Mesenchymal stem cell (in vitro differentiated cells and primary cell): ENCODE measurements at regions not wholly inside any gene's neighbourhood (a gene's known extent, or its start where the extent isn't known, plus 50 kb on each side); places are given as distances from the start of the nearest gene placed in this dataset.
"Not testable (repeated sequence)": the region's sequence is repeated elsewhere in the genome, so short reads cannot be mapped to it uniquely, and the experiment has no call there.

Experiments used
- DNase-seq: peaks from one replicate; pipeline ENCODE4 v3.0.0-alpha.2; 2013
- H2AFZ ChIP-seq: one replicate; pipeline ENCODE4 v1.6.1; 2013; ENCODE audit warnings: low read depth, mild to moderate bottlenecking, control low read depth, inconsistent platforms, low read length, moderate library complexity
- H2AK5ac ChIP-seq: 2 replicates; pipeline ENCODE4 v1.6.1; 2013; ENCODE audit warnings: low read length, moderate library complexity, mild to moderate bottlenecking, inconsistent platforms; ENCODE audit not compliant: severe bottlenecking
- H2BK120ac ChIP-seq: one replicate; pipeline ENCODE4 v1.6.1; 2013; ENCODE audit warnings: low read depth, mild to moderate bottlenecking, inconsistent platforms, low read length, moderate library complexity
- H2BK12ac ChIP-seq, 2 experiments: one replicate each; pipeline ENCODE4 v1.6.1; 2013; ENCODE audit warnings: inconsistent platforms in 2 of 2, low read length in 2 of 2, mild to moderate bottlenecking in 2 of 2, moderate library complexity in 2 of 2, control low read depth in 1 of 2
- H2BK15ac ChIP-seq: one replicate; pipeline ENCODE4 v1.6.1; 2013; ENCODE audit warnings: mild to moderate bottlenecking, low read depth, inconsistent platforms; ENCODE audit not compliant: poor library complexity, severe bottlenecking
- H2BK5ac ChIP-seq: 2 replicates; pipeline ENCODE4 v1.6.1; 2013; ENCODE audit warnings: low read depth, mild to moderate bottlenecking, low read length, control low read depth, inconsistent platforms; ENCODE audit not compliant: poor library complexity, severe bottlenecking
- H3K14ac ChIP-seq, 2 experiments: one replicate each; pipeline ENCODE4 v1.6.1; 2013; ENCODE audit warnings: inconsistent platforms in 2 of 2, low read length in 2 of 2, control low read depth in 1 of 2, mild to moderate bottlenecking in 1 of 2, moderate library complexity in 1 of 2
- H3K18ac ChIP-seq, 2 experiments: one replicate each; pipeline ENCODE4 v1.6.1; 2013; ENCODE audit warnings: inconsistent platforms in 2 of 2, low read length in 2 of 2, control low read depth in 1 of 2, low read depth in 1 of 2, mild to moderate bottlenecking in 1 of 2
- H3K23ac ChIP-seq, 2 experiments: one replicate each; pipeline ENCODE4 v1.6.1; 2013; ENCODE audit warnings: inconsistent platforms in 2 of 2, low read length in 2 of 2, mild to moderate bottlenecking in 2 of 2, moderate library complexity in 2 of 2, control low read depth in 1 of 2
- H3K27ac ChIP-seq: 2 replicates; pipeline ENCODE4 v1.5.1; 2013; ENCODE audit warnings: mild to moderate bottlenecking, moderate library complexity, low read length, control low read depth, inconsistent platforms; ENCODE audit not compliant: poor library complexity, severe bottlenecking
- H3K27me3 ChIP-seq, 2 experiments: 2 replicates each; pipeline versions ENCODE4 v1.6.1 to v1.7.0; 2013; ENCODE audit warnings: low read length in 2 of 2, mild to moderate bottlenecking in 2 of 2, moderate library complexity in 2 of 2, control low read depth in 1 of 2, inconsistent platforms in 1 of 2; ENCODE audit not compliant: control insufficient read depth in 1 of 2, insufficient read depth in 1 of 2
- H3K36me3 ChIP-seq, 2 experiments: 2 replicates each; pipeline versions ENCODE4 v1.6.1 to v1.7.0; 2013; ENCODE audit warnings: low read length in 2 of 2, control low read depth in 1 of 2, inconsistent platforms in 1 of 2, low read depth in 1 of 2, mild to moderate bottlenecking in 1 of 2; ENCODE audit not compliant: insufficient read depth in 2 of 2, control insufficient read depth in 1 of 2
- H3K4ac ChIP-seq, 2 experiments: one replicate each; pipeline ENCODE4 v1.6.1; 2013; ENCODE audit warnings: inconsistent platforms in 2 of 2, low read length in 2 of 2, mild to moderate bottlenecking in 2 of 2, moderate library complexity in 2 of 2, control low read depth in 1 of 2, low read depth in 1 of 2
- H3K4me1 ChIP-seq: 2 replicates; pipeline ENCODE4 v1.6.1; 2013; ENCODE audit warnings: low read depth, low read length, control low read depth; ENCODE audit not compliant: control insufficient read depth, insufficient read depth
- H3K4me2 ChIP-seq: 2 replicates; pipeline ENCODE4 v1.6.1; 2013; ENCODE audit warnings: low read length, mild to moderate bottlenecking, inconsistent platforms; ENCODE audit not compliant: poor library complexity, severe bottlenecking
- H3K4me3 ChIP-seq, 2 experiments: 2 replicates each; pipeline versions ENCODE4 v1.5.1 to v1.7.0; 2013; ENCODE audit warnings: low read length in 2 of 2, mild to moderate bottlenecking in 2 of 2, control low read depth in 1 of 2, low read depth in 1 of 2; ENCODE audit not compliant: insufficient read depth in 1 of 2
- H3K79me1 ChIP-seq: replicated peaks from 2 replicates; pipeline ENCODE4 v1.6.1; 2013; ENCODE audit warnings: mild to moderate bottlenecking, control low read depth, low read length, inconsistent platforms; ENCODE audit not compliant: poor library complexity, severe bottlenecking
- H3K9ac ChIP-seq: 2 replicates; pipeline ENCODE4 v1.7.0; 2013; ENCODE audit warnings: mild to moderate bottlenecking, low read length, moderate library complexity
- H3K9me3 ChIP-seq: 2 replicates; pipeline ENCODE4 v1.7.0; 2013; ENCODE audit warnings: mild to moderate bottlenecking, low read length; ENCODE audit not compliant: control insufficient read depth
- H4K8ac ChIP-seq: one replicate; pipeline ENCODE4 v1.6.1; 2013; ENCODE audit warnings: inconsistent platforms, mild to moderate bottlenecking, low read length, moderate library complexity
- H4K91ac ChIP-seq: one replicate; pipeline ENCODE4 v1.6.1; 2013; ENCODE audit warnings: mild to moderate bottlenecking, low read length, inconsistent platforms
- WGBS: methylation state at CpG from one replicate; pipeline ENCODE4 v1.1.7; 2013; ENCODE audit warnings: mixed read lengths; 5-methylcytosine and 5-hydroxymethylcytosine counted together

GRCh38 chr14:105970821-105971220, 444.4 kb downstream of the TMEM121 start:
- not testable (repeated sequence) for H3K18ac ChIP-seq, H3K9me3 ChIP-seq, H3K23ac ChIP-seq, H4K91ac ChIP-seq, H3K14ac ChIP-seq, H3K9ac ChIP-seq, H2BK5ac ChIP-seq, H2BK12ac ChIP-seq, H2BK15ac ChIP-seq, H2BK120ac ChIP-seq, H3K79me1 ChIP-seq, H3K4me1 ChIP-seq, H4K8ac ChIP-seq, H3K4me2 ChIP-seq, H2AFZ ChIP-seq, H3K27ac ChIP-seq, H2AK5ac ChIP-seq, H3K27me3 ChIP-seq, H3K4me3 ChIP-seq, H3K36me3 ChIP-seq, DNase-seq, H3K4ac ChIP-seq
- WGBS = 83% methylated on average over 8 of the region's 8 CpGs

GRCh38 chr14:105971593-105972500, 445.5 kb downstream of the TMEM121 start:
- WGBS = 82% methylated on average over 35 of the region's 35 CpGs
- Histone ChIP-seq H3K4me3 (no peak overlapping the region), H2BK120ac (no peak overlapping the region), H3K9me3 (no peaks in the 10 kb centered on the region), H4K91ac (no peak overlapping the region), H2AK5ac (no peak overlapping the region), H4K8ac (no peak overlapping the region), H3K23ac (no peak overlapping the region), H3K14ac (no peak overlapping the region), H3K27me3 (no peaks in the 10 kb centered on the region), H3K18ac (no peak overlapping the region), H2BK12ac (no peak overlapping the region), H3K4me1 (no peaks in the 10 kb centered on the region), H3K36me3 (no peaks in the 10 kb centered on the region), H3K9ac (no peak overlapping the region), H3K27ac (no peak overlapping the region), H3K79me1 (no peaks in the 10 kb centered on the region), H2BK5ac (no peak overlapping the region), H3K4me2 (no peak overlapping the region), H2BK15ac (no peak overlapping the region), H2AFZ (no peak overlapping the region), H3K4ac (no peak overlapping the region)
- no peak for DNase-seq

- H3K79me1 ChIP-seq = no peaks in the 10 kb centered on the region
- H3K9me3 ChIP-seq = no peaks in the 10 kb centered on the region
- no peak overlapping the region for H4K8ac ChIP-seq
- no peak overlapping the region for H3K14ac ChIP-seq
- no peak overlapping the region for H3K4me3 ChIP-seq
- H3K4ac ChIP-seq = no peak overlapping the region
- 37% methylated on average over 6 of the region's 6 CpGs for WGBS
- no peak overlapping the region for H2BK5ac ChIP-seq
- no peak overlapping the region for H2AFZ ChIP-seq
- no peak overlapping the region for H3K27ac ChIP-seq
- H2BK12ac ChIP-seq = no peak overlapping the region
- no peak overlapping the region for H3K4me2 ChIP-seq
- H2AK5ac ChIP-seq = no peak overlapping the region
- H3K18ac ChIP-seq = no peak overlapping the region
- no peaks in the 10 kb centered on the region for H3K27me3 ChIP-seq
- no peak for DNase-seq
- no peaks in the 10 kb centered on the region for H3K4me1 ChIP-seq
- H3K9ac ChIP-seq = no peak overlapping the region
- no peaks in the 10 kb centered on the region for H3K36me3 ChIP-seq
- H4K91ac ChIP-seq = no peak overlapping the region
- H2BK15ac ChIP-seq = no peak overlapping the region
- H3K23ac ChIP-seq = no peak overlapping the region
- no peak overlapping the region for H2BK120ac ChIP-seq
Observed at GRCh38 chr14:105974902-105975301, 448.5 kb downstream of the TMEM121 start.

GRCh38 chr14:105978618-105979295, 452.4 kb downstream of the TMEM121 start:
- Histone ChIP-seq H2BK120ac (no peak overlapping the region), H4K91ac (no peak overlapping the region), H2AFZ (no peak overlapping the region), H3K23ac (no peak overlapping the region), H3K9me3 (no peaks in the 10 kb centered on the region), H3K27ac (no peak overlapping the region), H4K8ac (no peak overlapping the region), H3K18ac (no peak overlapping the region), H3K4me2 (no peak overlapping the region), H3K9ac (no peak overlapping the region), H3K14ac (no peak overlapping the region), H3K4me3 (no peak overlapping the region), H3K36me3 (no peaks in the 10 kb centered on the region), H2BK15ac (no peak overlapping the region), H2BK5ac (no peak overlapping the region), H3K27me3 (no peaks in the 10 kb centered on the region), H3K4ac (no peak overlapping the region), H3K79me1 (no peaks in the 10 kb centered on the region), H2AK5ac (no peak overlapping the region), H2BK12ac (no peak overlapping the region), H3K4me1 (no peaks in the 10 kb centered on the region)
- WGBS = 85% methylated on average over 26 of the region's 26 CpGs
- DNase-seq = no peak
